GM12891 (cell line): ENCODE measurements at regions not wholly inside any gene's neighbourhood (a gene's known extent, or its start where the extent isn't known, plus 50 kb on each side); places are given as distances from the start of the nearest gene placed in this dataset.

Source experiments
- DNase-seq: peaks from one replicate; pipeline ENCODE4 v3.0.0; 2011; ENCODE audit warnings: low spot score; ENCODE audit not compliant: insufficient read length
- FAIRE-seq: peaks from 2 replicates; lab custom pipeline; 2011; peaks lifted over from hg19 to GRCh38; lab: Jason Lieb, UNC
- PAX5 ChIP-seq: IDR thresholded peaks from 2 replicates; pipeline ENCODE4 v1.6.1; 2011; ENCODE audit warnings: low read length, moderate library complexity, mild to moderate bottlenecking; ENCODE audit not compliant: insufficient read depth, severe bottlenecking
- POLR2A ChIP-seq: IDR thresholded peaks from 2 replicates; pipeline ENCODE4 v1.6.1; 2011; ENCODE audit warnings: low read depth, low read length, control low read depth
- POLR2AphosphoS5 ChIP-seq: IDR thresholded peaks from 2 replicates; pipeline ENCODE4 v1.6.1; 2011; ENCODE audit warnings: low read depth, low read length, control low read depth
- POU2F2 ChIP-seq: IDR thresholded peaks from 2 replicates; pipeline ENCODE4 v1.6.1; 2011; ENCODE audit warnings: low read depth, mild to moderate bottlenecking, control low read depth, low read length, moderate library complexity
- SPI1 ChIP-seq: IDR thresholded peaks from 2 replicates; pipeline ENCODE4 v1.6.1; 2011; ENCODE audit warnings: low read depth, low read length, control low read depth
- TAF1 ChIP-seq: IDR thresholded peaks from 2 replicates; pipeline ENCODE4 v1.6.1; 2011; ENCODE audit warnings: low read depth, low read length, control low read depth

- FAIRE-seq = no peak
- no peak for DNase-seq
- no peak for TF ChIP-seq POLR2AphosphoS5
- no peak for TF ChIP-seq TAF1
Measured at GRCh38 chr18:6465281-6465680, 50.6 kb upstream of the L3MBTL4 start.

GRCh38 chr18:6476190-6476589 lies 61.5 kb upstream of the L3MBTL4 start:
- TF ChIP-seq PAX5 (no peak), SPI1 (no peak), POU2F2 (no peak), TAF1 (no peak), POLR2A (no peak), POLR2AphosphoS5 (no peak)
- FAIRE-seq (no peak), DNase-seq (no peak)

GRCh38 chr18:6476880-6477279 lies 62.2 kb upstream of the L3MBTL4 start:
- FAIRE-seq (no peak), DNase-seq (no peak)
- no peak for TF ChIP-seq PAX5
- TF ChIP-seq TAF1 = no peak

- FAIRE-seq (no peak), DNase-seq (no peak)
- no peak for TF ChIP-seq POU2F2
- TF ChIP-seq PAX5 = no peak
- TF ChIP-seq POLR2A = no peak
- no peak for TF ChIP-seq SPI1
- no peak for TF ChIP-seq POLR2AphosphoS5
- no peak for TF ChIP-seq TAF1
Measured at GRCh38 chr18:6478121-6478520, 63.4 kb upstream of the L3MBTL4 start.

GRCh38 chr18:6479699-6480098 lies 65.0 kb upstream of the L3MBTL4 start:
- FAIRE-seq = no peak
- DNase-seq = no peak
- no peak for TF ChIP-seq POLR2AphosphoS5
- no peak for TF ChIP-seq SPI1
- no peak for TF ChIP-seq POU2F2
- no peak for TF ChIP-seq PAX5
- TF ChIP-seq TAF1 = no peak
- no peak for TF ChIP-seq POLR2A

- TF ChIP-seq TAF1 = no peak
- peak; percentile 31 for DNase-seq
- no peak for FAIRE-seq
Measured at GRCh38 chr18:6482198-6482977, 67.7 kb upstream of the L3MBTL4 start.

GRCh38 chr18:6484659-6485058 lies 69.9 kb upstream of the L3MBTL4 start:
- DNase-seq (no peak), FAIRE-seq (no peak)
- no peak for TF ChIP-seq POLR2AphosphoS5
- TF ChIP-seq POLR2A = no peak
- no peak for TF ChIP-seq TAF1
- no peak for TF ChIP-seq PAX5
- no peak for TF ChIP-seq POU2F2
- TF ChIP-seq SPI1 = no peak

- no peak for DNase-seq
- FAIRE-seq = no peak
- no peak for TF ChIP-seq PAX5
- no peak for TF ChIP-seq POLR2A
- TF ChIP-seq SPI1 = no peak
- TF ChIP-seq POU2F2 = no peak
- no peak for TF ChIP-seq POLR2AphosphoS5
- TF ChIP-seq TAF1 = no peak
Measured at GRCh38 chr18:6486313-6486712, 71.6 kb upstream of the L3MBTL4 start.

- no peak for DNase-seq
- TF ChIP-seq POLR2AphosphoS5 (no peak), TAF1 (no peak), POU2F2 (no peak), SPI1 (no peak), POLR2A (no peak), PAX5 (no peak)
- FAIRE-seq = no peak
Measured at GRCh38 chr18:6486764-6487426, 72.2 kb upstream of the L3MBTL4 start.

GRCh38 chr18:6487968-6488367 lies 73.3 kb upstream of the L3MBTL4 start:
- FAIRE-seq (no peak), DNase-seq (no peak)

More at GRCh38 chr18:6487968-6488367, 73.3 kb upstream of the L3MBTL4 start:
- TF ChIP-seq POU2F2 (no peak), SPI1 (no peak), PAX5 (no peak), TAF1 (no peak), POLR2AphosphoS5 (no peak), POLR2A (no peak)
